CD4-positive, CD25-positive, alpha-beta regulatory T cell (primary cell): ENCODE measurements at regions not wholly inside any gene's neighbourhood (a gene's known extent, or its start where the extent isn't known, plus 50 kb on each side); places are given as distances from the start of the nearest gene placed in this dataset.

Source experiments
- ATAC-seq, 2 donors: fragments of 150-1000 bp; cut with Tn5 transposase; one replicate each; pipeline ENCODE4 v1.10.0; 2021; ENCODE audit warnings: low read depth in 2 of 2, moderate number of reproducible peaks in 2 of 2, moderate library complexity in 1 of 2
- DNase-seq, 3 donors: peaks; one replicate each; pipeline versions ENCODE4 v3.0.0 to v3.0.0-alpha.2; 2012 to 2022; ENCODE audit warnings: mixed read lengths in 1 of 3
- H3K27ac ChIP-seq: one replicate; pipeline ENCODE4 v1.7.0; 2013; ENCODE audit warnings: mild to moderate bottlenecking, low read length; ENCODE audit not compliant: insufficient read depth, poor library complexity, severe bottlenecking
- H3K27me3 ChIP-seq: one replicate; pipeline ENCODE4 v1.7.0; 2013; ENCODE audit warnings: low read length; ENCODE audit not compliant: control insufficient read depth, insufficient read depth
- H3K36me3 ChIP-seq: one replicate; pipeline ENCODE4 v1.7.0; 2013; ENCODE audit warnings: mild to moderate bottlenecking, low read length, moderate library complexity; ENCODE audit not compliant: control insufficient read depth, insufficient read depth
- H3K4me1 ChIP-seq: 2 replicates; pipeline ENCODE4 v1.7.0; 2013; ENCODE audit warnings: mild to moderate bottlenecking, low read length; ENCODE audit not compliant: insufficient read depth, control insufficient read depth, poor library complexity, severe bottlenecking
- H3K4me3 ChIP-seq: one replicate; pipeline ENCODE4 v1.7.0; 2013; ENCODE audit warnings: low read depth, mild to moderate bottlenecking, low read length, moderate library complexity
- H3K9me3 ChIP-seq, 2 experiments: 1 replicate in 1 of 2; 2 replicates in 1 of 2; pipeline ENCODE4 v1.7.0; 2013; ENCODE audit warnings: low read length in 2 of 2, mild to moderate bottlenecking in 1 of 2, moderate library complexity in 1 of 2; ENCODE audit not compliant: control insufficient read depth in 2 of 2
- H3K27ac Mint-ChIP-seq, 3 donors: one replicate each; pipeline ENCODE4 v1.8.0; 2020 to 2022; ENCODE audit warnings: mild to moderate bottlenecking in 3 of 3, mixed read lengths in 3 of 3, moderate library complexity in 2 of 3
- H3K27me3 Mint-ChIP-seq: one replicate; pipeline ENCODE4 v1.8.0; 2022; ENCODE audit warnings: mild to moderate bottlenecking, mixed read lengths
- H3K36me3 Mint-ChIP-seq: one replicate; pipeline ENCODE4 v1.8.0; 2020; ENCODE audit warnings: mixed read lengths
- H3K4me1 Mint-ChIP-seq, 4 donors: one replicate each; pipeline ENCODE4 v1.8.0; 2020 to 2022; ENCODE audit warnings: mixed read lengths in 4 of 4, mild to moderate bottlenecking in 1 of 4
- H3K4me3 Mint-ChIP-seq, 4 donors: one replicate each; pipeline ENCODE4 v1.8.0; 2020 to 2022; ENCODE audit warnings: mild to moderate bottlenecking in 4 of 4, mixed read lengths in 4 of 4, moderate library complexity in 3 of 4
- H3K9me3 Mint-ChIP-seq, 7 donors: one replicate each; pipeline ENCODE4 v1.8.0; 2020 to 2022; ENCODE audit warnings: mixed read lengths in 7 of 7, mild to moderate bottlenecking in 3 of 7, moderate library complexity in 2 of 7

DNA sequence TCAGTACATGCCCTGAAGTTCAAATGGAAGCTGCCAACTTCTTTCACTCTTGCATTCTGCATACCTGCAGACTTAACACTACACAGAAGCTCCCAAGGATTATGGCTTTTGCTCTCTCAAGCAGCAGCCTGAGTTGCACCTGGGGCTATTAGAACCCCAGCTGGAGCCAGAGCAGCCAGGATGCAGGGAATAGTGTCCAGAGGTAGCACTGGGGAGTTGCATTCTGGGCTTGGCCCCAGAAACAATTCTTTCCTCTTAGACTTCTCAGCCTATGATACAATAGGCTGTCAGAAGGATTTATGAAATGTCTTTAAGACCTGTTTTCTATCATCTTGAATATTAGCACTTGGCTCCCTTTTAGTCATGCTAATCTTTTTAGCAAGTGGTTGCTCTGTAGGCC, 886.7 kb upstream of the GHITM start:
- no peak overlapping the region for H3K4me3 Mint-ChIP-seq
- no peaks in the 10 kb centered on the region for H3K36me3 Mint-ChIP-seq
- Histone ChIP-seq H3K36me3 (no peaks in the 10 kb centered on the region), H3K9me3 (peaks cover 7 to 25% of the 10 kb centered on the region in 2 experiments), H3K27me3 (no peaks in the 10 kb centered on the region), H3K27ac (no peak overlapping the region), H3K4me1 (no peaks in the 10 kb centered on the region), H3K4me3 (no peak overlapping the region)
- peaks cover 0 to 4% (median 0%) of the 10 kb centered on the region in 4 donors for H3K4me1 Mint-ChIP-seq
- H3K27ac Mint-ChIP-seq: no peak overlapping the region
- no peak for ATAC-seq
- no peak for DNase-seq
- H3K27me3 Mint-ChIP-seq: no peaks in the 10 kb centered on the region
- H3K9me3 Mint-ChIP-seq: peaks cover 2 to 29% (median 6%) of the 10 kb centered on the region in 7 donors

DNA sequence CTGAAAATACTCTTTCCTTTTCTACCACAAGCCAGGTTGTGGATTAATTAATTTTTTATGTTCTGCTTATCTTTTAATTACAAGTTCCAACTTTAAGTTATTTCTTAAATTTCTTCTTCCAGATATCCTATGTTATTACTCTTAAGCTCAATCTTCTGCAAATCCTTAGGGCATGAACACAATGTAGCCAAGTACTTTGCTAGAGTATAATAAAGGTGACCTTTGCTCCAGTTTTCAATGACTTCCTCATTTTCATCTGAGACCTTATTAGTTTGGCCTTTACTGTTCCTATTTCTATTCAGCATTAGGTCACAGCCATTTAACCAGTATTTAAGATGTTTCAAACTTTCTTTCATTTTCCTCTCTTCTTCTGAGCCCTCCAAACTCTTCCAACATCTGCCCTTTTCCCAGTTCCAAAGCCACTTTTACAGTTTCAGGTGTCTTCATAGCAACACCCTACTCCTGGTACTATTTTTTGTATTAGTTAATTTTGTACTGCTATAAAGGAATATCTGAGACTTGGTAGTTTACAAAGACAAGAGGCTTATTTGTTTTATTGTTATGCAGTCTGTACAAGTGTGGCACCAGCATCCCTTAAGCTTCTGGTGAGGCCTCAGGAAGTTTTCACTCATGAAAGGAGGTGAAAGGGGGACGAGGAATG, 886.2 kb upstream of the GHITM start:
- H3K36me3 Mint-ChIP-seq: no peaks in the 10 kb centered on the region
- Histone ChIP-seq H3K9me3 (peaks cover 7 to 25% of the 10 kb centered on the region in 2 experiments), H3K36me3 (no peaks in the 10 kb centered on the region), H3K4me3 (no peak overlapping the region), H3K4me1 (no peaks in the 10 kb centered on the region), H3K27ac (no peak overlapping the region), H3K27me3 (no peaks in the 10 kb centered on the region)
- H3K4me3 Mint-ChIP-seq: no peak overlapping the region
- H3K27ac Mint-ChIP-seq: no peak overlapping the region
- H3K4me1 Mint-ChIP-seq: peaks cover 0 to 4% (median 0%) of the 10 kb centered on the region in 4 donors
- peaks cover 2 to 30% (median 7%) of the 10 kb centered on the region in 7 donors for H3K9me3 Mint-ChIP-seq
- H3K27me3 Mint-ChIP-seq: no peaks in the 10 kb centered on the region
- DNase-seq (no peak), ATAC-seq (no peak)

DNA sequence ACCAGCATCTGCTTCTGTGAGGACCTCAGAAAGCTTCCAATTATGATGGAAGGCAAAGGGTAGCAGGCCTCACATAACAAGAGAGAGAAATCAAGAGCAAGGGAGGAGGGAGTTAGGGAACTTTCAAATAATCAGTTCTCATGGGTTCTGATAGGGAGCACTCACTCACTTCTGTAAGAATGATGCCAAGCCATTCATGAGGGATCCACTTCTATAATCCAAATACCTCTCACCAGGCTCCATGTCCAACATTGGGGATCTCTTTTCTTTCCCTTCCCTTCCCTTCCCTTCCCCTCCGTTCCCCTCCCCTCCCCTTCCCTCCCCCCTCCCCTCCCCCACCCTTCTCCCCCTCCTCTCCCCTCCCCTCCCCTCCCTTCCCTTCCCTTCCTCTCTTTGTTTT, 884.6 kb upstream of the GHITM start:
- Mint-ChIP-seq H3K27ac (no peak overlapping the region), H3K27me3 (no peaks in the 10 kb centered on the region), H3K36me3 (no peaks in the 10 kb centered on the region), H3K4me1 (peaks cover 0 to 4% (median 0%) of the 10 kb centered on the region in 4 donors), H3K4me3 (no peak overlapping the region), H3K9me3 (peaks cover 0 to 29% (median 8%) of the 10 kb centered on the region in 7 donors)
- Histone ChIP-seq H3K27me3 (no peaks in the 10 kb centered on the region), H3K4me3 (no peak overlapping the region), H3K36me3 (no peaks in the 10 kb centered on the region), H3K9me3 (peaks cover 7 to 25% of the 10 kb centered on the region in 2 experiments), H3K27ac (no peak overlapping the region), H3K4me1 (no peaks in the 10 kb centered on the region)
- no peak for ATAC-seq
- DNase-seq: no peak

DNA sequence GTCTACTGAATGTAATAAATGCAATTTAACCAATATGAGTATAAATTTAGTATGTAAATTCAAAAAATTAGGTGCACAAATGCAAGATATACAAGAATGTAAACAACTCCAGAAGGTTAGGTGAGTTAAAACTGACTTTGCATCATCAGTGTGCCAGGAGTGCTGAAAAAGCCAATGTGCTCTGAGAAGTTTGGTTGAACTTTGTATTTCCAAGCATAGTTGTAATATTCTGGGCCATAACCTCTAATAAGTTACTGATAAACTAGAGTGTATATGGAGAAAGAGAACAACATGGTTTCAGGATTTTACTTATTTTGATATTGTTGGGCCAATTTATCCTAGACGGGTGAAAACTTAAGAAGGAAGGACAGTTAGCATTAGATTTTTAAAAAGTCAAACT, 876.9 kb upstream of the GHITM start:
- no peaks in the 10 kb centered on the region for H3K27me3 ChIP-seq
- H3K4me1 ChIP-seq: no peaks in the 10 kb centered on the region
- Mint-ChIP-seq H3K9me3 (peaks cover 0 to 40% (median 6%) of the 10 kb centered on the region in 7 donors), H3K27me3 (no peaks in the 10 kb centered on the region), H3K4me3 (no peak overlapping the region), H3K4me1 (no peaks in the 10 kb centered on the region), H3K36me3 (no peaks in the 10 kb centered on the region), H3K27ac (no peak overlapping the region)
- ATAC-seq: no peak
- no peak for DNase-seq
- H3K27ac ChIP-seq: no peak overlapping the region
- no peaks in the 10 kb centered on the region for H3K36me3 ChIP-seq
- no peak overlapping the region for H3K4me3 ChIP-seq
- peaks cover 0 to 5% of the 10 kb centered on the region in 2 experiments for H3K9me3 ChIP-seq

DNA sequence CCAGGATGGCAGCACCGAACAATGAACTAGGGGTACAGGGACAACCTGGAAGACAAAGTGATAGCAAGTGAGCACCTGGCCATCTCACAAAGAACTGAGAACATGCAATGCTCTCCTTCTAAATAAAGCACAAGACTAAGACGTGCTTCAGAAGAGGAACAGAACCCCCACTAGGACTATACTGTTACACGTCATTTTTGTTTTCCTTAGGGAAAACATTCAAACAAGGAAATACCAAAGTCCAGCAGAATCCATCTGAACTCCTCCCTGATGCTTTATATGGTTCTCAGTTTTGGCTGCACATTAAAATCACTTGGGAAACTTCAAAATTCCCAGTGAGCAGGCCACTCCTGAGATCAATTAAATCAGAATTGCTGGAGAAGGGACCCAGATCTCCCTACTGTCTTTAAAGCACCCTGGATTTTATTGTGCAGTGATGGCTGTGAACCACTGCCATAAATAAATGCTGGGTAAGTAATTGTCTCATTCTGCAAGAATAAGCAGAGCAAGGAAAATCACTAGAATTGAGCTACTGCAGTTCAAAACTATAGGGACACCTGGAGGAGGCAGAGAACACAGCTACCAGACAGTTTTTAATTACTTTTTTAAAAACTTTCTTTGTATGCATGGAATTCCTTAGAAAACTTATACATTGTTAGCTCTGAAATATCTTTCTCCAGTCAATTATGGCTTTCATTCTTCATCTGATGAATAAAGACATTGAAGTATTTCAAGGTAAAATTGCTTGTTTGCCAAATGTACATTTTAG, 866.5 kb upstream of the GHITM start:
- H3K27me3 Mint-ChIP-seq: no peaks in the 10 kb centered on the region
- no peak overlapping the region for H3K4me3 Mint-ChIP-seq
- DNase-seq: no peak
- H3K27ac Mint-ChIP-seq: no peak overlapping the region
- H3K36me3 Mint-ChIP-seq: no peaks in the 10 kb centered on the region
- H3K9me3 ChIP-seq: peaks cover 2 to 4% of the 10 kb centered on the region in 2 experiments
- no peak overlapping the region for H3K27ac ChIP-seq
- H3K36me3 ChIP-seq: no peaks in the 10 kb centered on the region
- no peaks in the 10 kb centered on the region for H3K4me1 ChIP-seq
- no peak overlapping the region for H3K4me3 ChIP-seq
- no peaks in the 10 kb centered on the region for H3K4me1 Mint-ChIP-seq
- H3K27me3 ChIP-seq: no peaks in the 10 kb centered on the region
- no peak for ATAC-seq
- peaks cover 0 to 11% (median 3%) of the 10 kb centered on the region in 7 donors for H3K9me3 Mint-ChIP-seq

DNA sequence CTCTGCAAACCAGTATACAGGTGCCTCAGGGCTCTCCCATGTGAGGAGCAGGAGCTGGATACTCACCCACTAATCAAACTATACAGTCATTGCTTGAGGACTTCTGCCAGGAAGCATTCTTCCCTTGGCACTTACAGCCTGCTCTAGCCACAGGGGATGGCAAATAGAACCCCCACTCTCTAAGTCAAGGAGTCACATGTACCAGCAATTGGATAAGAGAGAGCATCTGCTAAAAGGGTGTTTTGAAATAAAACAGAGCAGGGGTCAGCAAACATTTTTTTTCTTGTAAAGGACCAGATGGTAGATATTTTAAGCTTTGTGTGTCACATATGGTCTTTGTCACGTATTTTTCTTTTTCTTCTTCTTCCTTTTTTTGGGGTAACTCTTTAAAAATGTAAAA, 865.2 kb upstream of the GHITM start:
- H3K36me3 ChIP-seq: no peaks in the 10 kb centered on the region
- H3K9me3 Mint-ChIP-seq: peaks cover 0 to 9% (median 3%) of the 10 kb centered on the region in 7 donors
- H3K36me3 Mint-ChIP-seq: no peaks in the 10 kb centered on the region
- DNase-seq (no peak), ATAC-seq (no peak)
- H3K27me3 ChIP-seq: no peaks in the 10 kb centered on the region
- H3K4me1 ChIP-seq: no peaks in the 10 kb centered on the region
- no peaks in the 10 kb centered on the region for H3K4me1 Mint-ChIP-seq
- no peak overlapping the region for H3K4me3 Mint-ChIP-seq
- H3K4me3 ChIP-seq: no peak overlapping the region
- H3K27me3 Mint-ChIP-seq: no peaks in the 10 kb centered on the region
- no peak overlapping the region for H3K27ac ChIP-seq
- H3K27ac Mint-ChIP-seq: no peak overlapping the region
- H3K9me3 ChIP-seq: peaks cover 2 to 4% of the 10 kb centered on the region in 2 experiments

DNA sequence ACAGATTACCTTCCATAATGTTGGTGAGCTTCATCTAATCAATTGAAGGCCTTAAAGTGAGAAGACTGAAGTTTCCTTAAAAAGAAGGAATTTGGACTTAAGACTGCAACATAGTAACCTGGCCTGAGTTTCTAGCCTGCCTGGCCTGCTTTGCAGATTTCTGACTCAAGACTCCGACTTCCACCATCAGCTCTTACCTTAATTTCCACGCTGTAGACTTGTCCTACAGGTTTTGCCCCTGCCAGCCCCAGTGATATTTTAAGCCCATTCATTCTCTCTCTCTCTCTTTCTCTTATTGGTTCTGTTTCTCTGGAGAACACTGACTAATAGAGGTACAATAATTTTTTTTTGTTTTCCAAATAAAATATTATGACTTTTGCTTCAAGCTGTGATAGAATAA, 862.3 kb upstream of the GHITM start:
- no peak overlapping the region for H3K27ac Mint-ChIP-seq
- no peaks in the 10 kb centered on the region for H3K36me3 ChIP-seq
- H3K36me3 Mint-ChIP-seq: no peaks in the 10 kb centered on the region
- H3K27ac ChIP-seq: no peak overlapping the region
- H3K9me3 Mint-ChIP-seq: peaks cover 0 to 6% (median 3%) of the 10 kb centered on the region in 7 donors
- H3K4me3 Mint-ChIP-seq: no peak overlapping the region
- no peak for ATAC-seq
- no peak overlapping the region for H3K4me3 ChIP-seq
- H3K9me3 ChIP-seq: peaks cover 0 to 2% of the 10 kb centered on the region in 2 experiments
- no peak for DNase-seq
- H3K4me1 ChIP-seq: no peaks in the 10 kb centered on the region
- no peaks in the 10 kb centered on the region for H3K27me3 Mint-ChIP-seq
- no peaks in the 10 kb centered on the region for H3K27me3 ChIP-seq
- no peaks in the 10 kb centered on the region for H3K4me1 Mint-ChIP-seq
